ENCODE measurements at regions not wholly inside any gene's neighbourhood (a gene's known extent, or its start where the extent isn't known, plus 50 kb on each side); places are given as distances from the start of the nearest gene placed in this dataset.

DNA sequence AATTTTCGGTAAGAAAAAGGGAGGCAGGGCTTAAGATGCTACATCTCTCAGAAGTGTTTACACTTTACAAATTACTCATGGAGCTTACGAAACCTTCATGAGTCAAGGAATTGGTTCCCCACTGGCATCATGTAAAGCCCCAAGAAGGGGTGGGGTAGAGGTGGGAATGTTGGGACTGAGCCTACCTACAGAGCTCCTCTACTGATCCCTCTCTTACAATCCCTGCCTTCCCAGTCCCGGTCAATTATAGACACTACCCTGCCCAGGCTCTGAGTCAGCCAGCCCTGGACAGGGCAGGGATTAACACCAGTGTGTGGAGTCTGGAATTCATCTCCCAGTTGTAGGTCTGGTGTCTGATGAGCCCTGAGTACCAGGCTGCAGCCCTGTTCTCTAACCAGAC, 248.9 kb downstream of the PAX3 start:
- Histone ChIP-seq H3K27me3 (ENCODE audit: insufficient read depth, low read depth) (no peaks in the 10 kb centered on the region), H3K4me1 (ENCODE audit: low read depth, poor library complexity, severe bottlenecking) (no peaks in the 10 kb centered on the region), H3K9ac (no peak overlapping the region), H2AFZ (ENCODE audit: low read depth) (no peak overlapping the region), H4K20me1 (ENCODE audit: insufficient read depth) (no peaks in the 10 kb centered on the region), H3K4me2 (no peak overlapping the region), H3K36me3 (ENCODE audit: insufficient read depth) (no peaks in the 10 kb centered on the region), H3K79me2 (ENCODE audit: insufficient read depth, low read depth) (no peaks in the 10 kb centered on the region), H3K4me3 (IDR thresholded peaks at IDR 0.05; ENCODE audit: insufficient read depth, low read depth, low read length) (no peak overlapping the region), H3K27ac (no peak overlapping the region)
- TF ChIP-seq, protein P1, sequence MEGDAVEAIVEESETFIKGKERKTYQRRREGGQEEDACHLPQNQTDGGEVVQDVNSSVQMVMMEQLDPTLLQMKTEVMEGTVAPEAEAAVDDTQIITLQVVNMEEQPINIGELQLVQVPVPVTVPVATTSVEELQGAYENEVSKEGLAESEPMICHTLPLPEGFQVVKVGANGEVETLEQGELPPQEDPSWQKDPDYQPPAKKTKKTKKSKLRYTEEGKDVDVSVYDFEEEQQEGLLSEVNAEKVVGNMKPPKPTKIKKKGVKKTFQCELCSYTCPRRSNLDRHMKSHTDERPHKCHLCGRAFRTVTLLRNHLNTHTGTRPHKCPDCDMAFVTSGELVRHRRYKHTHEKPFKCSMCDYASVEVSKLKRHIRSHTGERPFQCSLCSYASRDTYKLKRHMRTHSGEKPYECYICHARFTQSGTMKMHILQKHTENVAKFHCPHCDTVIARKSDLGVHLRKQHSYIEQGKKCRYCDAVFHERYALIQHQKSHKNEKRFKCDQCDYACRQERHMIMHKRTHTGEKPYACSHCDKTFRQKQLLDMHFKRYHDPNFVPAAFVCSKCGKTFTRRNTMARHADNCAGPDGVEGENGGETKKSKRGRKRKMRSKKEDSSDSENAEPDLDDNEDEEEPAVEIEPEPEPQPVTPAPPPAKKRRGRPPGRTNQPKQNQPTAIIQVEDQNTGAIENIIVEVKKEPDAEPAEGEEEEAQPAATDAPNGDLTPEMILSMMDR (conservative IDR thresholded peaks at IDR 0.05; ENCODE audit: low read depth, low read length) = no peak

DNA sequence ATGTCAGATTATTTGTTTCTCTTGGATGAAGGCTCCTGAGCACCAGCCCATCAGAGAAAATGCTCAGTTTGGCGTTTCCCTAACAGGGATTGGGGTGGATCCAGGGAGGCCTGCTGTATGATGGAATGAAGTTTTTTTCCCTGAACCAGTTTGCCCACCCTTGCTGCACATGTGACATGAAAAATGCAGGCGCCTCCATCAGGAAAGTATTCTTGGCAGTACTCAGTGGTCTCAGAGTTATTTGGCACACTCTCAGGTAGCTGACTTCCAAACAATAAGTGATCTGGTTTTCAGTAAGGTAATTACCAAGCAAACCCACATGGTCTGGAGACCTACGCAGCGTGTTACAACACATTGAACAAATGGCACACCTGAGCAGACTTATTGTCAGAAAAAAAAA, 254.9 kb downstream of the PAX3 start:
- no peak overlapping the region for H3K4me2 ChIP-seq
- H4K20me1 ChIP-seq (ENCODE audit: insufficient read depth) = no peaks in the 10 kb centered on the region
- H3K27ac ChIP-seq = no peak overlapping the region
- H3K79me2 ChIP-seq (ENCODE audit: insufficient read depth, low read depth) = no peaks in the 10 kb centered on the region
- no peak overlapping the region for H3K4me3 ChIP-seq (IDR thresholded peaks at IDR 0.05; ENCODE audit: insufficient read depth, low read depth, low read length)
- no peak overlapping the region for H2AFZ ChIP-seq (ENCODE audit: low read depth)
- H3K36me3 ChIP-seq (ENCODE audit: insufficient read depth) = no peaks in the 10 kb centered on the region
- TF ChIP-seq, protein P1 (conservative IDR thresholded peaks at IDR 0.05; ENCODE audit: low read depth, low read length) = no peak
- no peak overlapping the region for H3K9ac ChIP-seq
- no peaks in the 10 kb centered on the region for H3K4me1 ChIP-seq (ENCODE audit: low read depth, poor library complexity, severe bottlenecking)
- H3K27me3 ChIP-seq (ENCODE audit: insufficient read depth, low read depth) = no peaks in the 10 kb centered on the region

DNA sequence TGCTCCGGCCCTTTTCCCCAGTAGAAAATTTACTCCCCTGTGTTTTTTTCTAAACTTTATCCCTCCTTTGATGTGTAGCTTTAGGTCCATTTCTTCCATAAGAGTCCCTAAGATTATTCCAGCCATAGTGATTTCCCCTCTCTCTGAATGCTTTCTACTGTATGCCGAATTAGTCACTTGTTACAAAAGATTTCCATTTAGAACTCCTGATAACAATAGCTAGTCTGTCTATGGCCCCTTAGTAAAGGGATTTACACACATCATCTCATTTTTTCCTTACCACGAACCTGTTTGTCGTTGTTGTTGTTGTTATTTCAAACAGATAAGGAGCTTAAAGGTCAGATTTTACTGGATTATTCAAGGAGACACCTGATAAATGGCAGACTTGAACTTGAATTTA, 256.1 kb downstream of the PAX3 start:
- Histone ChIP-seq H3K36me3 (ENCODE audit: insufficient read depth) (no peaks in the 10 kb centered on the region), H3K9ac (no peak overlapping the region), H2AFZ (ENCODE audit: low read depth) (no peak overlapping the region), H3K4me1 (ENCODE audit: low read depth, poor library complexity, severe bottlenecking) (no peaks in the 10 kb centered on the region), H3K4me2 (no peak overlapping the region), H3K27me3 (ENCODE audit: insufficient read depth, low read depth) (no peaks in the 10 kb centered on the region), H3K4me3 (IDR thresholded peaks at IDR 0.05; ENCODE audit: insufficient read depth, low read depth, low read length) (no peak overlapping the region), H4K20me1 (ENCODE audit: insufficient read depth) (no peaks in the 10 kb centered on the region), H3K79me2 (ENCODE audit: insufficient read depth, low read depth) (no peaks in the 10 kb centered on the region), H3K27ac (no peak overlapping the region)
- TF ChIP-seq, protein P1 (conservative IDR thresholded peaks at IDR 0.05; ENCODE audit: low read depth, low read length) = no peak

DNA sequence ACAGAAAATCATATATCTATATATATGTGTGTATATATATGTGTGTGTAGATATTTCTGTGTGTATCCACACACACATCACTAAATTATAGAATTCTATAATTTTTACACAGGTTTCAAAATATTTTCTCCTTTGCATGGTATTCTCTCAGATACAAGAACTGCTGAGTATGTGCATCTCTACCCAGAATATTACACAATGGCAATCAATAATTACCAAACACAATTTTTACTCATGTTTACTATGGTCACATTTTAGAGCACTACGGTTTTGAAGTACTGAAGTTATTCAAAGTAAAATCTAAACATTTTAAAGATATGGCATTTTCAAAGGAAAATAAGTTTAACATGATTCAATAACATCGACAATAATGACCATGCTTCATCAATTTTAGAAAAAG, 258.5 kb downstream of the PAX3 start:
- no peak overlapping the region for H3K9ac ChIP-seq
- TF ChIP-seq, protein P1 (conservative IDR thresholded peaks at IDR 0.05; ENCODE audit: low read depth, low read length) = no peak
- no peak overlapping the region for H3K4me3 ChIP-seq (IDR thresholded peaks at IDR 0.05; ENCODE audit: insufficient read depth, low read depth, low read length)
- H3K27ac ChIP-seq = no peak overlapping the region
- H3K4me1 ChIP-seq (ENCODE audit: low read depth, poor library complexity, severe bottlenecking) = no peaks in the 10 kb centered on the region
- no peaks in the 10 kb centered on the region for H3K27me3 ChIP-seq (ENCODE audit: insufficient read depth, low read depth)
- no peaks in the 10 kb centered on the region for H3K79me2 ChIP-seq (ENCODE audit: insufficient read depth, low read depth)
- H2AFZ ChIP-seq (ENCODE audit: low read depth) = no peak overlapping the region
- no peak overlapping the region for H3K4me2 ChIP-seq
- no peaks in the 10 kb centered on the region for H4K20me1 ChIP-seq (ENCODE audit: insufficient read depth)
- no peaks in the 10 kb centered on the region for H3K36me3 ChIP-seq (ENCODE audit: insufficient read depth)

DNA sequence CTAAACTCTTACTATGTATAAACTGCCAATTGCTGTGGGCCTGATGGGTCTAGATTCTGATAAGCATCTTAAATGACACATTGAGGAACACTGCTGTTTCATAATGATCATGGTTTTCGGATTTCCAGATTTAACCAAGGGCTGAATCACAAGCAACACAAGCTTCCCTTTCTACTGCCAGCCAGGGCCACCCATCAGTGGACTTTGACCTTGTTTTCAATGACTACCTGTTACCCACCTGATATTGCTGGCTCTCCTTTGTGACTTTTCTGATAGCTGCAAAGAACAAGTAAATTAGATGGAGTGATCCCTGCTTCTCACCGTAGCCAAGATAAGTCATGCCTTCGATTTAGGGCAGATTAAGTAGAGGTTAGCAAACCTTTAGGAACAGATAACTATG, 259.0 kb downstream of the PAX3 start:
- no peak overlapping the region for H3K27ac ChIP-seq
- no peaks in the 10 kb centered on the region for H4K20me1 ChIP-seq (ENCODE audit: insufficient read depth)
- no peaks in the 10 kb centered on the region for H3K4me1 ChIP-seq (ENCODE audit: low read depth, poor library complexity, severe bottlenecking)

More for the DNA sequence above, 259.0 kb downstream of the PAX3 start:
- Histone ChIP-seq H2AFZ (ENCODE audit: low read depth) (no peak overlapping the region), H3K36me3 (ENCODE audit: insufficient read depth) (no peaks in the 10 kb centered on the region), H3K9ac (no peak overlapping the region), H3K27me3 (ENCODE audit: insufficient read depth, low read depth) (no peaks in the 10 kb centered on the region), H3K4me2 (no peak overlapping the region), H3K4me3 (IDR thresholded peaks at IDR 0.05; ENCODE audit: insufficient read depth, low read depth, low read length) (no peak overlapping the region), H3K79me2 (ENCODE audit: insufficient read depth, low read depth) (no peaks in the 10 kb centered on the region)
- TF ChIP-seq, protein P1 (conservative IDR thresholded peaks at IDR 0.05; ENCODE audit: low read depth, low read length) = no peak

All from KMS-11 (cell line).